Lower leg skin (tissue), 3 donors: ENCODE measurements at regions not wholly inside any gene's neighbourhood (a gene's known extent, or its start where the extent isn't known, plus 50 kb on each side); places are given as distances from the start of the nearest gene placed in this dataset.
"Not testable (repeated sequence)": the region's sequence is repeated elsewhere in the genome, so short reads cannot be mapped to it uniquely, and the experiment has no call there.

Source experiments
- POLR2A ChIP-seq, 2 donors: fragments of 450-650 bp; IDR thresholded peaks; one replicate each; pipeline ENCODE4 v1.6.1; 2016 to 2017; ENCODE audit warnings: antibody characterized with exemption in 2 of 2, mild to moderate bottlenecking in 1 of 2, moderate library complexity in 1 of 2
- TF ChIP-seq, protein P1 (sequence below), 3 donors: fragments of 450-650 bp; IDR thresholded peaks; one replicate each; pipeline ENCODE4 v1.5.1; 2016; ENCODE audit warnings: antibody characterized with exemption in 3 of 3, mild to moderate bottlenecking in 3 of 3, moderate library complexity in 2 of 3

DNA sequence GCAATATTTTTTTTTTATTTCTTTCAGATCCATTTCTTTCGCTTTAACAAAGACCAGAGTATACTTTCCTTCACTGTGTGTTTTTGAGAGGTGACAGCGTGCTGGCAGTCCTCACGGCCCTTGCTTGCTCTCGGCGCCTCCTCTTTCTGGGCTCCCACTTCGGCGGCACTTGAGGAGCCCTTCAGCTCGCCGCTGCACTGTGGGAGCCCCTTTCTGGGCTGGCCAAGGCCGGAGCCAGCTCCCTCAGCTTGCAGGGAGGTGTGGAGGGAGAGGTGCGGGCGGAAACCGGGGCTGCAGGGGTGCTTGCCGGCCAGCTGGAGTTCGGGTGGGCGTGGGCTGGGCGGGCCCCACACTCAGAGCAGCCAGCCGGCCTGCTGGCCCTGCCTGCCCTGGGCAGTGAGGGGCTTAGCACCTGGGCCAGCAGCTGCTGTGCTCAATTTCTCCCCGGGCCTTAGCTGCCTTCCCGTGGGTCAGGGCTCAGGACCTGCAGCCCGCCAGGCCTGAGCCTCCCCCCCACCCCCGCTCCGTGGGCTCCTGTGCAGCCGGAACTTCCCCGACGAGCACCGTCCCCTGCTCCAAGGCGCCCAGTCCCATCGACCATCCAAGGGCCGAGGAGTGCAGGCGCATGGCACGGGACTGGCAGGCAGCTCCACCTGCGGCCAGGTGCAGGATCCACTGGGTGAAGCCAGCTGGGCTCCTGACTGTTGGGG is 1490.6 kb downstream of the OTOL1 start:
- TF ChIP-seq, protein P1, sequence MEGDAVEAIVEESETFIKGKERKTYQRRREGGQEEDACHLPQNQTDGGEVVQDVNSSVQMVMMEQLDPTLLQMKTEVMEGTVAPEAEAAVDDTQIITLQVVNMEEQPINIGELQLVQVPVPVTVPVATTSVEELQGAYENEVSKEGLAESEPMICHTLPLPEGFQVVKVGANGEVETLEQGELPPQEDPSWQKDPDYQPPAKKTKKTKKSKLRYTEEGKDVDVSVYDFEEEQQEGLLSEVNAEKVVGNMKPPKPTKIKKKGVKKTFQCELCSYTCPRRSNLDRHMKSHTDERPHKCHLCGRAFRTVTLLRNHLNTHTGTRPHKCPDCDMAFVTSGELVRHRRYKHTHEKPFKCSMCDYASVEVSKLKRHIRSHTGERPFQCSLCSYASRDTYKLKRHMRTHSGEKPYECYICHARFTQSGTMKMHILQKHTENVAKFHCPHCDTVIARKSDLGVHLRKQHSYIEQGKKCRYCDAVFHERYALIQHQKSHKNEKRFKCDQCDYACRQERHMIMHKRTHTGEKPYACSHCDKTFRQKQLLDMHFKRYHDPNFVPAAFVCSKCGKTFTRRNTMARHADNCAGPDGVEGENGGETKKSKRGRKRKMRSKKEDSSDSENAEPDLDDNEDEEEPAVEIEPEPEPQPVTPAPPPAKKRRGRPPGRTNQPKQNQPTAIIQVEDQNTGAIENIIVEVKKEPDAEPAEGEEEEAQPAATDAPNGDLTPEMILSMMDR (IDR thresholded peaks at IDR 0.05), result not testable (repeated sequence)
- not testable (repeated sequence) for TF ChIP-seq POLR2A (IDR thresholded peaks at IDR 0.05)
